Trophoblast cell (in vitro differentiated cells and primary cell): ENCODE measurements at regions not wholly inside any gene's neighbourhood (a gene's known extent, or its start where the extent isn't known, plus 50 kb on each side); places are given as distances from the start of the nearest gene placed in this dataset.

Source experiments
- DNase-seq, 2 donors: peaks; one replicate each; pipeline ENCODE4 v3.0.0-alpha.2; 2016
- H2AFZ ChIP-seq: 2 replicates; pipeline ENCODE4 v1.6.1; 2013; ENCODE audit warnings: low read length, moderate library complexity, mild to moderate bottlenecking; ENCODE audit not compliant: insufficient read depth, poor library complexity
- H2AK5ac ChIP-seq: 2 replicates; pipeline ENCODE4 v1.6.1; 2013; ENCODE audit warnings: mild to moderate bottlenecking, low read length
- H2BK120ac ChIP-seq: 2 replicates; pipeline ENCODE4 v1.6.1; 2013; ENCODE audit warnings: low read length, mild to moderate bottlenecking, moderate library complexity; ENCODE audit not compliant: insufficient read depth, poor library complexity
- H2BK12ac ChIP-seq: 2 replicates; pipeline ENCODE4 v1.6.1; 2013; ENCODE audit warnings: mild to moderate bottlenecking, low read length, moderate library complexity
- H2BK5ac ChIP-seq: 2 replicates; pipeline ENCODE4 v1.6.1; 2013; ENCODE audit warnings: low read length, low read depth, moderate library complexity, mild to moderate bottlenecking; ENCODE audit not compliant: poor library complexity
- H3K14ac ChIP-seq: 2 replicates; pipeline ENCODE4 v1.6.1; 2013; ENCODE audit warnings: mild to moderate bottlenecking, low read length
- H3K18ac ChIP-seq: 2 replicates; pipeline ENCODE4 v1.6.1; 2013; ENCODE audit warnings: mild to moderate bottlenecking, low read length
- H3K23ac ChIP-seq: 2 replicates; pipeline ENCODE4 v1.6.1; 2013; ENCODE audit warnings: low read length
- H3K27ac ChIP-seq: 2 replicates; pipeline ENCODE4 v1.5.1; 2013; ENCODE audit warnings: low read depth, mild to moderate bottlenecking, inconsistent platforms, low read length, moderate library complexity
- H3K27me3 ChIP-seq: 2 replicates; pipeline ENCODE4 v1.6.1; 2013; ENCODE audit warnings: inconsistent platforms, mild to moderate bottlenecking, low read length, moderate library complexity; ENCODE audit not compliant: insufficient read depth
- H3K36me3 ChIP-seq, 2 experiments: 1 replicate in 1 of 2; 2 replicates in 1 of 2; pipeline ENCODE4 v1.6.1; 2013; ENCODE audit warnings: low read length in 2 of 2, mild to moderate bottlenecking in 2 of 2, moderate library complexity in 1 of 2; ENCODE audit not compliant: insufficient read depth in 2 of 2, control insufficient read depth in 1 of 2
- H3K4ac ChIP-seq: 2 replicates; pipeline ENCODE4 v1.6.1; 2013; ENCODE audit warnings: low read depth, mild to moderate bottlenecking, low read length, moderate library complexity
- H3K4me1 ChIP-seq, 2 experiments: 1 replicate in 1 of 2; 2 replicates in 1 of 2; pipeline ENCODE4 v1.6.1; 2013; ENCODE audit warnings: low read length in 2 of 2, mild to moderate bottlenecking in 2 of 2, moderate library complexity in 1 of 2; ENCODE audit not compliant: insufficient read depth in 2 of 2, control insufficient read depth in 1 of 2
- H3K4me2 ChIP-seq: 2 replicates; pipeline ENCODE4 v1.6.1; 2013; ENCODE audit warnings: inconsistent platforms, mild to moderate bottlenecking, low read length, moderate library complexity
- H3K4me3 ChIP-seq: 2 replicates; pipeline ENCODE4 v1.5.1; 2013; ENCODE audit warnings: mild to moderate bottlenecking, low read depth, low read length, inconsistent platforms
- H3K79me1 ChIP-seq: one replicate; pipeline ENCODE4 v1.6.1; 2013; ENCODE audit warnings: low read length
- H3K79me2 ChIP-seq: 2 replicates; pipeline ENCODE4 v1.6.1; 2013; ENCODE audit warnings: low read length, mild to moderate bottlenecking; ENCODE audit not compliant: control insufficient read depth, insufficient read depth, poor library complexity
- H3K9ac ChIP-seq: 2 replicates; pipeline ENCODE4 v1.6.1; 2013; ENCODE audit warnings: mild to moderate bottlenecking, low read length
- H3K9me3 ChIP-seq: 2 replicates; pipeline ENCODE4 v1.6.1; 2013; ENCODE audit warnings: low read depth, mild to moderate bottlenecking, control low read depth, inconsistent platforms, low read length; ENCODE audit not compliant: insufficient read depth
- H4K12ac ChIP-seq: 2 replicates; pipeline ENCODE4 v1.6.1; 2013; ENCODE audit warnings: low read depth, mild to moderate bottlenecking, low read length, moderate library complexity
- H4K8ac ChIP-seq: 2 replicates; pipeline ENCODE4 v1.6.1; 2013; ENCODE audit warnings: low read depth, mild to moderate bottlenecking, low read length, moderate library complexity
- H4K91ac ChIP-seq: one replicate; pipeline ENCODE4 v1.6.1; 2013; ENCODE audit warnings: low read depth, mild to moderate bottlenecking, low read length, moderate library complexity
- WGBS: extraction: QIAGEN DNeasy Blood & Tissue Kit; methylation state at CpG from one replicate; pipeline ENCODE4 v1.1.7; 2013; ENCODE audit warnings: missing lambda C conversion rate; ENCODE audit not compliant: insufficient read length, insufficient coverage; ENCODE audit errors: extremely low coverage; 5-methylcytosine and 5-hydroxymethylcytosine counted together

DNA sequence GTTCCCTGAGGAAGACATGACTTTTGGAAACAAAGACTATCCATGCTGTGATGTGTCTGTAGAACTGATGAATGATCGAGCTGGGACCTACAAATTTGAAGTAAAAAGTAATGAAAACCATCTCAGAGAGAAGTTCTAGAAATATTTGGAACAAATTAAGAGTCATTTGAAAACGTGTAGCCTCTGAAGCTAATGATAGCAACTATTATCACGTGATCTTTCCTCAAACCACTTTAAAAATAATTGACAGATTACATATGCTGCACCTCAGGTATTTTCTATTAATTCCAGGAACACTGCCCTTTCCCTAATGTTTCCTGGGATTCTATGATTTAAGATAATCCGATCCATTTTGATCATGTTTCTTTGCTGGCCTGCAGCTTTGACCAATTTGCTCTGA, 990.3 kb downstream of the CDH8 start:
- H3K14ac ChIP-seq = no peak overlapping the region
- WGBS = no CpG with 5 or more reads among the region's 4 CpGs
- H3K27me3 ChIP-seq = no peaks in the 10 kb centered on the region
- H4K12ac ChIP-seq = no peak overlapping the region
- H3K23ac ChIP-seq = no peak overlapping the region
- H4K8ac ChIP-seq = no peak overlapping the region
- H3K4me3 ChIP-seq = no peak overlapping the region
- H3K27ac ChIP-seq = no peak overlapping the region
- H2AK5ac ChIP-seq = no peak overlapping the region
- H3K79me2 ChIP-seq = no peaks in the 10 kb centered on the region
- no peak overlapping the region for H2AFZ ChIP-seq
- no peak overlapping the region for H4K91ac ChIP-seq
- no peak overlapping the region for H3K4ac ChIP-seq
- H3K36me3 ChIP-seq = no peaks in the 10 kb centered on the region
- no peak overlapping the region for H3K18ac ChIP-seq
- no peaks in the 10 kb centered on the region for H3K79me1 ChIP-seq
- H3K4me2 ChIP-seq = no peak overlapping the region
- no peak for DNase-seq
- no peak overlapping the region for H2BK12ac ChIP-seq
- no peak overlapping the region for H2BK5ac ChIP-seq
- H3K9me3 ChIP-seq = no peaks in the 10 kb centered on the region
- no peak overlapping the region for H3K9ac ChIP-seq
- H2BK120ac ChIP-seq = no peak overlapping the region
- no peaks in the 10 kb centered on the region for H3K4me1 ChIP-seq

DNA sequence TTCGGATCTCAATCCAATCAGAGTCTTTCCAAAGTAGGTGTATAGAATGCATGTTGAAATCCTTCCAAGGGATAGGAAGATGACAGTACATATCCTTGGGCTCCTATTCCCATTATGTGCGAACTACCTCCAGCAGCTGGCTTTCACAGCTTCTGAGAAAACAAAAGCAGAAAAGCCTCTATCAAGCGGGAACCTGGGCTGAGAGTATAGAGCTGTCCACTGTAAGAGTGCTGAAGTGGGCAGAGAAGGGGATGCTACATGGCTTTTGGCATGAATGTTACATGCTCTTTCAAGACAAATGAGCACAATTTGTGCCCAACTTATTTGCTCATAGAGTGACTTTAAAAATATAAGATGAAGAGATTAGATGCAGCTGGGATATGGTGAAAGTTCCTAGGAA, 993.5 kb downstream of the CDH8 start:
- no peaks in the 10 kb centered on the region for H3K36me3 ChIP-seq
- no peak overlapping the region for H2BK12ac ChIP-seq
- no peak for DNase-seq
- H4K91ac ChIP-seq = no peak overlapping the region
- no peak overlapping the region for H4K12ac ChIP-seq
- H3K9ac ChIP-seq = no peak overlapping the region
- no peak overlapping the region for H3K27ac ChIP-seq
- no peak overlapping the region for H3K23ac ChIP-seq
- H2BK120ac ChIP-seq = no peak overlapping the region
- no peak overlapping the region for H3K4me2 ChIP-seq
- no peak overlapping the region for H2AFZ ChIP-seq
- H3K79me2 ChIP-seq = no peaks in the 10 kb centered on the region
- H3K9me3 ChIP-seq = no peaks in the 10 kb centered on the region
- H3K18ac ChIP-seq = no peak overlapping the region
- H2BK5ac ChIP-seq = no peak overlapping the region
- no peak overlapping the region for H3K4ac ChIP-seq
- H3K79me1 ChIP-seq = no peaks in the 10 kb centered on the region
- H3K4me3 ChIP-seq = no peak overlapping the region
- no peak overlapping the region for H2AK5ac ChIP-seq
- H4K8ac ChIP-seq = no peak overlapping the region
- no peaks in the 10 kb centered on the region for H3K4me1 ChIP-seq
- H3K14ac ChIP-seq = no peak overlapping the region
- no peaks in the 10 kb centered on the region for H3K27me3 ChIP-seq
- no CpG with 5 or more reads among the region's 3 CpGs for WGBS

DNA sequence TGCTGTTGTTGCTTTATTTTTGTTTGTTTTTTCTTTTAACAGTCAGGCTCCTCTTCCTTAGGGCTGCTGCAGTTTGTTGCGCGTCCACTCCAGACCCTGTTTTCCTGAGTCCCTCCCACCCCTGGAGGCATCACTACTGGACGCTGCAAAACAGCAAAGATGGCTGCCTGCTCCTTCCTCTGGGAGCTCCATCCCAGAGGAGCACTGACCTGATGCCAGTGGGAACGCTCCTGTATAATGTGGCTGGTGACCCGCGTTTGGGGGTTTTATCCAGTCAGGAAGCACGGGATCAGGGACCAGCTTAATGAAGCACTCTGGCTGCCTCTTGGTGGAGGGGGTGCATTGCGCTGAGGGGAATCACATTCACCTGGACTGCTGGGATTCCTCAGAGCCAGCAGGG, 1005.6 kb downstream of the CDH8 start:
- no peaks in the 10 kb centered on the region for H3K36me3 ChIP-seq

DNA sequence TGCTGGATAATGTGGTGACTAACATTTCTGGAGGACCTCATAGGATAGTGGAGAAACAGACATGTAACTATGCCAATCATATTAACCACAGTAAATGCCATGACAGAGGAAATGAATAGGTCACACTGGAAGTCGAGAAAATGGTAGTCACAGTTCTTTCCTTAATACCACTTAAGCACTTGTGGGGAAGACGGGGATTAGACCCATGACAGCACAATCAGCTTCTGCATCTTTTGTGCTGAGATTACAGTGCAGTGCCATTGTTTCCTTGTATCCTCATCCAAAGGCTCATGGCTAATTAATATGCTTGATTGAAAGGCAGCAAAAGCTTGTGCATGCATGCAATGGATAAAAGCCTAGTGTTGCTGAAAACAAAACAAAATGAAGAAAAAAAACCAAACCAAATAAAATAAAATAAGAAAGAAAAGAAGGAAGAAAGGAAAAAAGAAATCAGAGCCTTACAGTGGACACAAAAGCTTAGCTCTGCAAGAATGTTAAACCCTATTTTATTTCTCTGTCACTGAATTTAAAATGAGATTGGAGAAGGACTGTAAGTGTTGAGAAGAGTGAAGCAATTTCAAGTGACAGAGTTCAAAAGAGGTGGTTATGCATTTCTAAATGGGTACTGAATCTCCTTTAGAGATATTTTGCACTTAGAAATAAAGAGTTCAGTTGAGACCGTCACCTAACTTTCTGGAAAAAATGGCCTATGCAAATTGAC, 1011.9 kb downstream of the CDH8 start:
- H3K79me2 ChIP-seq = no peaks in the 10 kb centered on the region
- no peak overlapping the region for H4K12ac ChIP-seq
- no peak for DNase-seq
- H3K9ac ChIP-seq = no peak overlapping the region
- H3K36me3 ChIP-seq = no peaks in the 10 kb centered on the region
- H3K9me3 ChIP-seq = no peaks in the 10 kb centered on the region
- no peak overlapping the region for H4K8ac ChIP-seq
- H2BK12ac ChIP-seq = no peak overlapping the region
- no peak overlapping the region for H2BK120ac ChIP-seq
- no peak overlapping the region for H3K4ac ChIP-seq
- H3K27me3 ChIP-seq = no peaks in the 10 kb centered on the region
- H3K27ac ChIP-seq = no peak overlapping the region
- no peak overlapping the region for H2AK5ac ChIP-seq
- H3K14ac ChIP-seq = no peak overlapping the region
- no peaks in the 10 kb centered on the region for H3K79me1 ChIP-seq
- no peak overlapping the region for H3K23ac ChIP-seq
- H2AFZ ChIP-seq = no peak overlapping the region
- no peak overlapping the region for H2BK5ac ChIP-seq
- H3K4me1 ChIP-seq = no peaks in the 10 kb centered on the region
- no peak overlapping the region for H3K18ac ChIP-seq
- H3K4me3 ChIP-seq = no peak overlapping the region
- H4K91ac ChIP-seq = no peak overlapping the region
- H3K4me2 ChIP-seq = no peak overlapping the region
- WGBS = no CpG with 5 or more reads among the region's 3 CpGs

More for the DNA sequence above, 1005.6 kb downstream of the CDH8 start:
- Histone ChIP-seq H4K91ac (no peak overlapping the region), H3K9ac (no peak overlapping the region), H2BK5ac (no peak overlapping the region), H3K4me2 (no peak overlapping the region), H4K12ac (no peak overlapping the region), H3K27ac (no peak overlapping the region), H3K79me1 (no peaks in the 10 kb centered on the region), H2AK5ac (no peak overlapping the region), H3K4me3 (no peak overlapping the region), H3K79me2 (no peaks in the 10 kb centered on the region), H3K4ac (no peak overlapping the region), H2AFZ (no peak overlapping the region), H2BK12ac (no peak overlapping the region), H4K8ac (no peak overlapping the region), H3K14ac (no peak overlapping the region), H3K9me3 (no peaks in the 10 kb centered on the region), H3K23ac (no peak overlapping the region), H3K18ac (no peak overlapping the region), H2BK120ac (no peak overlapping the region), H3K27me3 (no peaks in the 10 kb centered on the region), H3K4me1 (no peaks in the 10 kb centered on the region)
- DNase-seq = no peak
- WGBS = no CpG with 5 or more reads among the region's 8 CpGs
